Smooth muscle cell (in vitro differentiated cells): ENCODE measurements at regions not wholly inside any gene's neighbourhood (a gene's known extent, or its start where the extent isn't known, plus 50 kb on each side); places are given as distances from the start of the nearest gene placed in this dataset.

ENCODE experiments used
- DNase-seq: peaks from one replicate; lab custom pipeline; 2025; ENCODE audit not compliant: unreplicated experiment; lab: John Stamatoyannopoulos, UW
- H2AFZ ChIP-seq: fragments of 200-600 bp; sonication (generic); 2 replicates; pipeline ENCODE4 v1.6.0; 2016; ENCODE audit warnings: antibody characterized with exemption, low read depth, mild to moderate bottlenecking
- H3F3A ChIP-seq: fragments of 200-600 bp; sonication (generic); 2 replicates; pipeline ENCODE4 v1.6.0; 2017; ENCODE audit warnings: antibody characterized with exemption, low read depth
- H3K27ac ChIP-seq: fragments of 200-600 bp; sonication (generic); 2 replicates; pipeline ENCODE4 v1.5.1; 2016; ENCODE audit warnings: low read depth, mild to moderate bottlenecking
- H3K27me3 ChIP-seq: fragments of 200-600 bp; sonication (generic); 2 replicates; pipeline ENCODE4 v1.6.1; 2016; ENCODE audit warnings: low read depth, mild to moderate bottlenecking
- H3K36me3 ChIP-seq: fragments of 200-600 bp; sonication (generic); 2 replicates; pipeline ENCODE4 v1.5.1; 2016; ENCODE audit warnings: low read depth
- H3K4me1 ChIP-seq: fragments of 200-600 bp; sonication (generic); 2 replicates; pipeline ENCODE4 v1.5.1; 2016; ENCODE audit warnings: low read depth
- H3K4me2 ChIP-seq: fragments of 200-600 bp; sonication (generic); 2 replicates; pipeline ENCODE4 v1.6.0; 2016; ENCODE audit warnings: mild to moderate bottlenecking
- H3K4me3 ChIP-seq: fragments of 200-600 bp; sonication (generic); 2 replicates; pipeline ENCODE4 v1.5.1; 2016; ENCODE audit warnings: mild to moderate bottlenecking
- H3K79me2 ChIP-seq: fragments of 200-600 bp; sonication (generic); 2 replicates; pipeline ENCODE4 v1.6.0; 2016; ENCODE audit warnings: low read depth, mild to moderate bottlenecking
- H3K9ac ChIP-seq: fragments of 200-600 bp; sonication (generic); 2 replicates; pipeline ENCODE4 v1.6.0; 2016; ENCODE audit warnings: low read depth
- H3K9me3 ChIP-seq: fragments of 200-600 bp; sonication (generic); replicated peaks from 2 replicates; pipeline ENCODE4 v1.5.1; 2016; ENCODE audit warnings: low read depth
- H4K20me1 ChIP-seq: fragments of 200-600 bp; sonication (generic); 2 replicates; pipeline ENCODE4 v1.6.0; 2016; ENCODE audit warnings: low read depth
- CTCF ChIP-seq: fragments of 200-600 bp; sonication (generic); IDR thresholded peaks from 2 replicates; pipeline ENCODE4 v1.5.1; 2017; ENCODE audit warnings: borderline replicate concordance, mild to moderate bottlenecking, antibody characterized with exemption; ENCODE audit not compliant: insufficient read depth, poor library complexity, severe bottlenecking
- WGBS: methylation state at CpG from one replicate; pipeline ENCODE4 v1.1.7; 2016; ENCODE audit warnings: low lambda C conversion rate; 5-methylcytosine and 5-hydroxymethylcytosine counted together

- H3K4me2 ChIP-seq = peak overlapping the region; percentile 82
- H3K79me2 ChIP-seq = no peaks in the 10 kb centered on the region
- no peak for TF ChIP-seq CTCF
- peaks cover 34% of the 10 kb centered on the region for H3K4me1 ChIP-seq
- peaks cover 13% of the 10 kb centered on the region for H3F3A ChIP-seq
- peak overlapping the region; percentile 29 for H3K4me3 ChIP-seq
- peak overlapping the region; percentile 81 for H3K27ac ChIP-seq
- H4K20me1 ChIP-seq = no peaks in the 10 kb centered on the region
- WGBS = 11% methylated on average over 13 of the region's 13 CpGs
- DNase-seq = no peak
- peak overlapping the region; percentile 20 for H2AFZ ChIP-seq
- H3K9ac ChIP-seq = peak overlapping the region; percentile 46
- H3K27me3 ChIP-seq = no peaks in the 10 kb centered on the region
- H3K9me3 ChIP-seq = no peaks in the 10 kb centered on the region
- no peaks in the 10 kb centered on the region for H3K36me3 ChIP-seq
Measured at GRCh38 chr6:121932076-121932991, 467.1 kb upstream of the HSF2 start.

DNA sequence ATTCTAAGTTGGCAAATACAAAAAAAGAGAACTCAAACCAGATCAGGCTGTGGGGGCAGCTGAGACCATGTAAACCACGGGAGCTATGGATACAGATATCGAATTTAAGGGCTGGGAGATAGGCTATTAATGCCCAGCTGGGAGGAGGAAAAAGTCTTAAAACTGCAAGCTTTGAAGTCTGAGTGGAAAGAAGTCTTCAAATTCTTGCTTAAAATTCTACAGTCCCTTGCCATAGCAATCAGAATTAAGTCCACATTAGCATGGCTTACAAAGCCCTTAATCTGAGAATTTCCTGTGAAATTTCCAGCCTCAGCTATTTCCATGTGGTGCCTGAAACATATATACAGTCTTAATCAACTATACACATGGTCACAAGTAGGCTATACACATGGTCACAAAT is 465.0 kb upstream of the HSF2 start:
- no peak overlapping the region for H3K4me3 ChIP-seq
- TF ChIP-seq CTCF = no peak
- no peaks in the 10 kb centered on the region for H3K36me3 ChIP-seq
- peaks cover 7% of the 10 kb centered on the region for H3K9me3 ChIP-seq
- H3K79me2 ChIP-seq = no peaks in the 10 kb centered on the region
- peak overlapping the region; percentile 82 for H3K4me2 ChIP-seq
- peaks cover 34% of the 10 kb centered on the region for H3K4me1 ChIP-seq
- H2AFZ ChIP-seq = no peak overlapping the region
- H3K27ac ChIP-seq = peak overlapping the region; percentile 81
- no peak overlapping the region for H3K9ac ChIP-seq
- WGBS = 22% methylated on average over 2 of the region's 2 CpGs
- DNase-seq = no peak
- H3K27me3 ChIP-seq = no peaks in the 10 kb centered on the region
- peaks cover 13% of the 10 kb centered on the region for H3F3A ChIP-seq
- H4K20me1 ChIP-seq = no peaks in the 10 kb centered on the region

GRCh38 chr6:121940728-121941127 is 458.7 kb upstream of the HSF2 start:
- Histone ChIP-seq H3K4me1 (no peaks in the 10 kb centered on the region), H3K9me3 (peaks cover 7% of the 10 kb centered on the region), H4K20me1 (no peaks in the 10 kb centered on the region), H3K27me3 (no peaks in the 10 kb centered on the region), H3K4me3 (no peak overlapping the region), H3F3A (peaks cover 3% of the 10 kb centered on the region), H3K36me3 (no peaks in the 10 kb centered on the region), H3K27ac (no peak overlapping the region), H3K79me2 (no peaks in the 10 kb centered on the region), H3K9ac (no peak overlapping the region), H2AFZ (no peak overlapping the region), H3K4me2 (no peak overlapping the region)
- DNase-seq = no peak
- no peak for TF ChIP-seq CTCF
- WGBS = 76% methylated on average over 2 of the region's 2 CpGs
